ENCODE measurements at regions not wholly inside any gene's neighbourhood (a gene's known extent, or its start where the extent isn't known, plus 50 kb on each side); places are given as distances from the start of the nearest gene placed in this dataset.
A peak's percentile ranks its signal among the peaks of the same experiment; 100 is the strongest.

- ChIA-PET POLR2A (interaction anchor here (0.6 kb wide), 2 partner anchors 66 to 950 kb away, joined by 3 read pairs; no protein-coding TSS in a partner anchor), CTCF (ENCODE audit: low intra/inter-chr PET ratio) (no interaction called here)
- DNase-seq (ENCODE audit: extremely low read depth in 1 of 4, low spot score in 3 of 4) (peak; percentile 45 to 53 (median 48)), ATAC-seq (peak; percentile 89), FAIRE-seq (peak; percentile 15)
- no peak overlapping the region for H3K9ac ChIP-seq (ENCODE audit: insufficient read depth in 1 of 2, low read depth in 2 of 2, low read length in 2 of 2)
- TF ChIP-seq, protein P1, sequence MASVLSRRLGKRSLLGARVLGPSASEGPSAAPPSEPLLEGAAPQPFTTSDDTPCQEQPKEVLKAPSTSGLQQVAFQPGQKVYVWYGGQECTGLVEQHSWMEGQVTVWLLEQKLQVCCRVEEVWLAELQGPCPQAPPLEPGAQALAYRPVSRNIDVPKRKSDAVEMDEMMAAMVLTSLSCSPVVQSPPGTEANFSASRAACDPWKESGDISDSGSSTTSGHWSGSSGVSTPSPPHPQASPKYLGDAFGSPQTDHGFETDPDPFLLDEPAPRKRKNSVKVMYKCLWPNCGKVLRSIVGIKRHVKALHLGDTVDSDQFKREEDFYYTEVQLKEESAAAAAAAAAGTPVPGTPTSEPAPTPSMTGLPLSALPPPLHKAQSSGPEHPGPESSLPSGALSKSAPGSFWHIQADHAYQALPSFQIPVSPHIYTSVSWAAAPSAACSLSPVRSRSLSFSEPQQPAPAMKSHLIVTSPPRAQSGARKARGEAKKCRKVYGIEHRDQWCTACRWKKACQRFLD (CRISPR knock-in tag; IDR thresholded peaks at IDR 0.05) = no peak
- TF ChIP-seq, protein P2, sequence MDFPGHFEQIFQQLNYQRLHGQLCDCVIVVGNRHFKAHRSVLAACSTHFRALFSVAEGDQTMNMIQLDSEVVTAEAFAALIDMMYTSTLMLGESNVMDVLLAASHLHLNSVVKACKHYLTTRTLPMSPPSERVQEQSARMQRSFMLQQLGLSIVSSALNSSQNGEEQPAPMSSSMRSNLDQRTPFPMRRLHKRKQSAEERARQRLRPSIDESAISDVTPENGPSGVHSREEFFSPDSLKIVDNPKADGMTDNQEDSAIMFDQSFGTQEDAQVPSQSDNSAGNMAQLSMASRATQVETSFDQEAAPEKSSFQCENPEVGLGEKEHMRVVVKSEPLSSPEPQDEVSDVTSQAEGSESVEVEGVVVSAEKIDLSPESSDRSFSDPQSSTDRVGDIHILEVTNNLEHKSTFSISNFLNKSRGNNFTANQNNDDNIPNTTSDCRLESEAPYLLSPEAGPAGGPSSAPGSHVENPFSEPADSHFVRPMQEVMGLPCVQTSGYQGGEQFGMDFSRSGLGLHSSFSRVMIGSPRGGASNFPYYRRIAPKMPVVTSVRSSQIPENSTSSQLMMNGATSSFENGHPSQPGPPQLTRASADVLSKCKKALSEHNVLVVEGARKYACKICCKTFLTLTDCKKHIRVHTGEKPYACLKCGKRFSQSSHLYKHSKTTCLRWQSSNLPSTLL (IDR thresholded peaks at IDR 0.05) = no peak
- TF ChIP-seq ZNF76 (CRISPR knock-in tag; IDR thresholded peaks at IDR 0.05; ENCODE audit: borderline replicate concordance) = no peak
- peak; percentile 44 to 61 for TF ChIP-seq RAD21 (CRISPR knock-in tag; conservative IDR thresholded peaks at IDR 0.05 in 1 of 2, IDR thresholded peaks at IDR 0.05 in 1 of 2)
- TF ChIP-seq RCOR1 (IDR thresholded peaks at IDR 0.05; ENCODE audit: borderline replicate concordance in 1 of 2, low read depth in 2 of 2, low read length in 2 of 2) = no peak
- TF ChIP-seq CTCF (IDR thresholded peaks at IDR 0.05 in 2 of 3, conservative IDR thresholded peaks at IDR 0.05 in 1 of 3; ENCODE audit: insufficient read depth in 2 of 3, low read depth in 1 of 3, low read length in 3 of 3) = peak; percentile 66 to 75 (median 68)
- TF ChIP-seq SMC3 (conservative IDR thresholded peaks at IDR 0.05; ENCODE audit: insufficient read depth, low read depth, low read length) = 0 out of 2 replicates have a peak, but pooled peaks have one; percentile 9
- TF ChIP-seq CREBBP (IDR thresholded peaks at IDR 0.05; ENCODE audit: low read depth, low read length) = no peak
- H3K4me1 ChIP-seq (replicated peaks in 1 of 2; ENCODE audit: control insufficient read depth in 2 of 2, insufficient read depth in 2 of 2, low read length in 2 of 2) = no peaks in the 10 kb centered on the region; a peak in 1 of 5 replicates
- no peaks in the 10 kb centered on the region for H4K20me1 ChIP-seq (replicated peaks; ENCODE audit: control insufficient read depth, insufficient read depth, low read length)
- no peaks in the 10 kb centered on the region for H3K79me2 ChIP-seq (ENCODE audit: control insufficient read depth, insufficient read depth, low read length)
- H3K27ac ChIP-seq (ENCODE audit: extremely low read depth, low read depth, low read length) = no peak overlapping the region
- no peak overlapping the region for H2AFZ ChIP-seq (ENCODE audit: low read depth, low read length)
- H3K9me3 ChIP-seq (replicated peaks; ENCODE audit: control insufficient read depth, insufficient read depth, low read depth, low read length) = no peaks in the 10 kb centered on the region
- H3K4me2 ChIP-seq (ENCODE audit: insufficient read depth, low read length) = no peak overlapping the region
- intact Hi-C loops (cut with micrococcal nuclease) = no loop called here
- no peak overlapping the region for H3K4me3 ChIP-seq
- WGBS (ENCODE audit: insufficient coverage, low coverage, missing lambda C conversion rate) = 10% methylated on average over 10 of the region's 10 CpGs
- no peaks in the 10 kb centered on the region for H3K9me1 ChIP-seq (ENCODE audit: control insufficient read depth, insufficient read depth, low read length)
- H3K27me3 ChIP-seq (ENCODE audit: control insufficient read depth in 2 of 2, insufficient read depth in 2 of 2, low read length in 2 of 2) = no peaks in the 10 kb centered on the region
- H3K36me3 ChIP-seq (ENCODE audit: control insufficient read depth, insufficient read depth, low read length) = no peaks in the 10 kb centered on the region
- BruUV-seq (replicated peaks) = no TSS peak
- in situ Hi-C loops (cut with MboI) = no loop called here
Measured at GRCh38 chr20:21615617-21616080, 89.8 kb upstream of the PAX1 start.

Measured in K562 (cell line).